HCT116 (cell line): ENCODE measurements at regions not wholly inside any gene's neighbourhood (a gene's known extent, or its start where the extent isn't known, plus 50 kb on each side); places are given as distances from the start of the nearest gene placed in this dataset.
"Not testable (repeated sequence)": the region's sequence is repeated elsewhere in the genome, so short reads cannot be mapped to it uniquely, and the experiment has no call there.

ENCODE experiments used
- CTCF ChIP-seq, 3 experiments: fragments of 200-600 bp in 1 of 3; sonication (generic) in 1 of 3; IDR thresholded peaks in 2 of 3; conservative IDR thresholded peaks in 1 of 3; 2 replicates each; pipeline ENCODE4 v1.5.1; 2012 to 2017; ENCODE audit warnings: low read depth in 2 of 3, low read length in 2 of 3, antibody characterized with exemption in 1 of 3, borderline replicate concordance in 1 of 3, control low read depth in 1 of 3, mild to moderate bottlenecking in 1 of 3, mixed read lengths in 1 of 3, mixed run types in 1 of 3, moderate library complexity in 1 of 3; ENCODE audit not compliant: insufficient read depth in 1 of 3
- EZH2 ChIP-seq: fragments of 200-600 bp; sonication (generic); IDR thresholded peaks from 2 replicates; pipeline ENCODE4 v1.6.1; 2017; ENCODE audit warnings: antibody characterized with exemption, mixed run types
- EZH2phosphoT487 ChIP-seq: fragments of 200-600 bp; IDR thresholded peaks from 2 replicates; pipeline ENCODE4 v1.6.1; 2018; ENCODE audit warnings: antibody characterized with exemption, borderline replicate concordance
- MAX ChIP-seq: IDR thresholded peaks from 2 replicates; pipeline ENCODE4 v1.6.1; 2012
- POLR2A ChIP-seq: IDR thresholded peaks from 2 replicates; pipeline ENCODE4 v1.7.0; 2011; ENCODE audit warnings: borderline replicate concordance; ENCODE audit not compliant: insufficient read depth, insufficient read length; ENCODE audit errors: extremely low read depth
- POLR2AphosphoS5 ChIP-seq: IDR thresholded peaks from 2 replicates; pipeline ENCODE4 v1.6.1; 2011; ENCODE audit warnings: mild to moderate bottlenecking, low read depth, low read length, moderate library complexity
- RAD21 ChIP-seq: IDR thresholded peaks from 2 replicates; pipeline ENCODE4 v1.6.1; 2012; ENCODE audit warnings: low read depth, mild to moderate bottlenecking

GRCh38 chr6:118715907-118716306 is 64.5 kb upstream of the CEP85L start:
- TF ChIP-seq POLR2AphosphoS5; CTCF (IDR thresholded peaks at IDR 0.05 in 2 of 3, conservative IDR thresholded peaks at IDR 0.05 in 1 of 3; ENCODE audit: borderline replicate concordance in 1 of 3, insufficient read depth in 1 of 3, low read depth in 2 of 3, low read length in 2 of 3); EZH2phosphoT487; POLR2A; EZH2; RAD21; MAX: not testable (repeated sequence)
